PC-9 (cell line): ENCODE measurements at regions not wholly inside any gene's neighbourhood (a gene's known extent, or its start where the extent isn't known, plus 50 kb on each side); places are given as distances from the start of the nearest gene placed in this dataset.

Source experiments
- BruUV-seq: library from RNA; stranded (reverse); fragments of 400-500 nt; replicated peaks from 2 replicates; lab custom pipeline; 2021; lab: Mats Ljungman, UMichigan
- CTCF ChIA-PET: fragments of 300-600 bp; sonication (Branson Sonifier 250); formaldehyde crosslinking; loops from one replicate; lab custom pipeline; 2022; ENCODE audit warnings: antibody characterized with exemption; lab: Charles Lee
- POLR2A ChIA-PET: fragments of 300-600 bp; sonication (Branson Sonifier 250); formaldehyde crosslinking; loops from one replicate; lab custom pipeline; 2022; ENCODE audit warnings: antibody characterized with exemption; ENCODE audit not compliant: unreplicated experiment; lab: Charles Lee
- DNase-seq, 2 experiments: peaks; one replicate each; pipeline versions ENCODE4 v3.0.0 to v3.0.0-alpha.2; 2015 to 2022; ENCODE audit warnings: mixed read lengths in 1 of 2
- H2AFZ ChIP-seq: fragments of 200-600 bp; sonication (generic); 2 replicates; pipeline ENCODE4 v1.8.1; 2017; ENCODE audit warnings: antibody characterized with exemption
- H3F3A ChIP-seq: fragments of 200-600 bp; sonication (generic); 2 replicates; pipeline ENCODE4 v1.8.1; 2017; ENCODE audit warnings: antibody characterized with exemption, mild to moderate bottlenecking, low read depth; ENCODE audit not compliant: insufficient read depth
- H3K27ac ChIP-seq: fragments of 200-600 bp; sonication (generic); 2 replicates; pipeline ENCODE4 v1.6.1; 2016; ENCODE audit warnings: mixed run types
- H3K27me3 ChIP-seq: fragments of 200-600 bp; sonication (generic); 2 replicates; pipeline ENCODE4 v1.6.1; 2016; ENCODE audit warnings: low read depth, mixed run types; ENCODE audit not compliant: insufficient read depth
- H3K36me3 ChIP-seq: fragments of 200-600 bp; sonication (generic); 2 replicates; pipeline ENCODE4 v1.6.1; 2016; ENCODE audit warnings: low read depth, mixed run types
- H3K4me1 ChIP-seq: fragments of 200-600 bp; sonication (generic); replicated peaks from 2 replicates; pipeline ENCODE4 v1.6.1; 2016; ENCODE audit warnings: mixed run types; ENCODE audit not compliant: insufficient read depth
- H3K4me2 ChIP-seq: fragments of 200-600 bp; sonication (generic); 2 replicates; pipeline ENCODE4 v1.6.1; 2017; ENCODE audit warnings: mixed run types
- H3K4me3 ChIP-seq: fragments of 200-600 bp; sonication (generic); 2 replicates; pipeline ENCODE4 v1.6.1; 2016; ENCODE audit warnings: mixed run types
- H3K79me2 ChIP-seq: fragments of 200-600 bp; sonication (generic); 2 replicates; pipeline ENCODE4 v1.6.1; 2017; ENCODE audit warnings: low read depth, mixed run types
- H3K9me2 ChIP-seq: fragments of 200-600 bp; sonication (generic); 2 replicates; pipeline ENCODE4 v1.8.1; 2017; ENCODE audit warnings: mild to moderate bottlenecking; ENCODE audit not compliant: insufficient read depth
- H3K9me3 ChIP-seq: fragments of 200-600 bp; sonication (generic); 2 replicates; pipeline ENCODE4 v1.8.1; 2016; ENCODE audit warnings: low read depth; ENCODE audit not compliant: insufficient read depth
- H4K20me1 ChIP-seq: fragments of 200-600 bp; sonication (generic); 2 replicates; pipeline ENCODE4 v1.8.1; 2017; ENCODE audit not compliant: insufficient read depth
- CTCF ChIP-seq: fragments of 200-600 bp; sonication (generic); conservative IDR thresholded peaks from 2 replicates; pipeline ENCODE4 v1.6.1; 2017; ENCODE audit warnings: mixed run types, antibody characterized with exemption, mild to moderate bottlenecking, moderate library complexity
- EZH2 ChIP-seq: fragments of 200-600 bp; sonication (generic); IDR thresholded peaks from 2 replicates; pipeline ENCODE4 v1.8.0; 2017; ENCODE audit warnings: antibody characterized with exemption, low read depth
- intact Hi-C: fragments of 100-400 bp; cut with micrococcal nuclease; formaldehyde crosslinking; loops from one replicate; pipeline ENCODE4 v1.10.0; 2022; ENCODE audit not compliant: unreplicated experiment

- Histone ChIP-seq H4K20me1 (no peaks in the 10 kb centered on the region), H3K36me3 (no peaks in the 10 kb centered on the region; the same call in 1 of the 2 replicates), H2AFZ (no peak overlapping the region), H3K4me1 (no peaks in the 10 kb centered on the region), H3K9me3 (no peaks in the 10 kb centered on the region), H3K9me2 (no peaks in the 10 kb centered on the region), H3K27me3 (no peaks in the 10 kb centered on the region), H3F3A (peaks cover 3% of the 10 kb centered on the region; the same call in 1 of the 2 replicates), H3K79me2 (no peaks in the 10 kb centered on the region), H3K4me3 (no peak overlapping the region), H3K4me2 (no peak overlapping the region), H3K27ac (no peak overlapping the region)
- CTCF ChIA-PET, result no interaction called here
- no peak for TF ChIP-seq CTCF
- no peak for TF ChIP-seq EZH2
- intact Hi-C loops, result no loop called here
- POLR2A ChIA-PET, result no interaction called here
- no TSS peak for BruUV-seq
- no peak for DNase-seq
Observed at GRCh38 chr11:17141156-17141555, 63.7 kb upstream of the RPS13 start.

GRCh38 chr11:17138562-17138961 is 61.1 kb upstream of the RPS13 start:
- no peaks in the 10 kb centered on the region for H3K79me2 ChIP-seq
- no peak overlapping the region for H3K4me2 ChIP-seq
- ChIA-PET CTCF (no interaction called here), POLR2A (interaction anchor here (0.7 kb wide), 1 partner anchor 1114 kb away, joined by 6 read pairs; no protein-coding TSS in a partner anchor)
- H3K27ac ChIP-seq, result no peak overlapping the region
- no peaks in the 10 kb centered on the region for H3K9me3 ChIP-seq
- no peaks in the 10 kb centered on the region for H3K4me1 ChIP-seq
- peaks cover 3% of the 10 kb centered on the region; the same call in 1 of the 2 replicates for H3F3A ChIP-seq
- no peaks in the 10 kb centered on the region for H3K27me3 ChIP-seq
- DNase-seq, result no peak
- intact Hi-C loops, result no loop called here
- H3K9me2 ChIP-seq, result no peaks in the 10 kb centered on the region
- H3K36me3 ChIP-seq, result peaks cover 7% of the 10 kb centered on the region; the same call in 1 of the 2 replicates
- BruUV-seq, result no TSS peak
- H2AFZ ChIP-seq, result no peak overlapping the region
- no peak overlapping the region for H3K4me3 ChIP-seq
- TF ChIP-seq CTCF (no peak), EZH2 (no peak)
- no peaks in the 10 kb centered on the region for H4K20me1 ChIP-seq

- TF ChIP-seq EZH2, result no peak
- no peak for TF ChIP-seq CTCF
- BruUV-seq, result no TSS peak
- no peaks in the 10 kb centered on the region for H3K27me3 ChIP-seq
- CTCF ChIA-PET, result interaction anchor here (0.6 kb wide), 1 partner anchor 45 kb away, joined by 3 read pairs; no protein-coding TSS in a partner anchor
- H3K9me3 ChIP-seq, result no peaks in the 10 kb centered on the region
- H3K4me3 ChIP-seq, result no peak overlapping the region
- H2AFZ ChIP-seq, result no peak overlapping the region
- H3K27ac ChIP-seq, result no peak overlapping the region
- no peak for DNase-seq
- H3K36me3 ChIP-seq, result peaks cover 9% of the 10 kb centered on the region; the same call in 1 of the 2 replicates
- intact Hi-C loops, result no loop called here
- H4K20me1 ChIP-seq, result no peaks in the 10 kb centered on the region
- H3K9me2 ChIP-seq, result no peaks in the 10 kb centered on the region
- no peak overlapping the region for H3K4me2 ChIP-seq
- H3F3A ChIP-seq, result peaks cover 3% of the 10 kb centered on the region
- POLR2A ChIA-PET, result no interaction called here
- no peaks in the 10 kb centered on the region for H3K4me1 ChIP-seq
- H3K79me2 ChIP-seq, result no peaks in the 10 kb centered on the region
Observed at GRCh38 chr11:17135916-17136683, 58.6 kb upstream of the RPS13 start.
